ENCODE measurements at regions not wholly inside any gene's neighbourhood (a gene's known extent, or its start where the extent isn't known, plus 50 kb on each side); places are given as distances from the start of the nearest gene placed in this dataset.

- no peak overlapping the region for H3K4me3 Mint-ChIP-seq
- no peak for DNase-seq
- H3K36me3 Mint-ChIP-seq: peaks cover 3 to 11% (median 9%) of the 10 kb centered on the region in 3 donors
- ATAC-seq: no peak
- H3K27ac Mint-ChIP-seq: no peak overlapping the region
- peaks cover 2 to 30% (median 14%) of the 10 kb centered on the region in 9 donors for H3K9me3 Mint-ChIP-seq
- H3K27me3 Mint-ChIP-seq: peaks cover 0 to 7% (median 3%) of the 10 kb centered on the region in 5 donors
- peaks cover 7 to 23% (median 18%) of the 10 kb centered on the region in 4 donors for H3K4me1 Mint-ChIP-seq
- POLR2A ChIA-PET: no interaction called here
These were observed 150.0 kb upstream of the CD180 start for GRCh38 chr5:67346611-67347010.

GRCh38 chr5:67344870-67345269 lies 148.3 kb upstream of the CD180 start:
- H3K27me3 Mint-ChIP-seq: peaks cover 0 to 10% (median 5%) of the 10 kb centered on the region in 5 donors
- no peak overlapping the region for H3K27ac Mint-ChIP-seq
- ATAC-seq: no peak
- no peak overlapping the region for H3K4me3 Mint-ChIP-seq
- DNase-seq: no peak
- peaks cover under 1 to 6% (median 1%) of the 10 kb centered on the region in 4 donors for H3K4me1 Mint-ChIP-seq
- H3K36me3 Mint-ChIP-seq: peaks cover 3 to 11% (median 9%) of the 10 kb centered on the region in 3 donors
- peaks cover 2 to 30% (median 14%) of the 10 kb centered on the region in 9 donors for H3K9me3 Mint-ChIP-seq
- POLR2A ChIA-PET: no interaction called here

GRCh38 chr5:67343835-67344234 lies 147.2 kb upstream of the CD180 start:
- no peak for ATAC-seq
- POLR2A ChIA-PET: interaction anchor here (0.5 kb wide), 1 partner anchor 81 kb away, joined by 6 read pairs; no protein-coding TSS in a partner anchor
- no peak overlapping the region for H3K27ac Mint-ChIP-seq
- no peak for DNase-seq
- peaks cover 0 to 2% (median 0%) of the 10 kb centered on the region in 4 donors for H3K4me1 Mint-ChIP-seq
- H3K27me3 Mint-ChIP-seq: peaks cover 3 to 16% (median 7%) of the 10 kb centered on the region in 5 donors
- no peak overlapping the region for H3K4me3 Mint-ChIP-seq
- H3K36me3 Mint-ChIP-seq: peaks cover 3 to 11% (median 9%) of the 10 kb centered on the region in 3 donors
- H3K9me3 Mint-ChIP-seq: peaks cover 2 to 30% (median 14%) of the 10 kb centered on the region in 9 donors

GRCh38 chr5:67341478-67341877 lies 144.9 kb upstream of the CD180 start:
- peaks cover 0 to 2% (median 0%) of the 10 kb centered on the region in 4 donors for H3K4me1 Mint-ChIP-seq
- peaks cover 3 to 11% (median 9%) of the 10 kb centered on the region in 3 donors for H3K36me3 Mint-ChIP-seq
- DNase-seq (no peak), ATAC-seq (no peak)
- H3K27ac Mint-ChIP-seq: no peak overlapping the region
- H3K27me3 Mint-ChIP-seq: peaks cover 5 to 16% (median 7%) of the 10 kb centered on the region in 5 donors
- POLR2A ChIA-PET: no interaction called here
- no peak overlapping the region for H3K4me3 Mint-ChIP-seq
- peaks cover 2 to 30% (median 14%) of the 10 kb centered on the region in 9 donors for H3K9me3 Mint-ChIP-seq

GRCh38 chr5:67339219-67339767 lies 142.7 kb upstream of the CD180 start:
- no peak overlapping the region for H3K4me3 Mint-ChIP-seq
- POLR2A ChIA-PET: no interaction called here
- H3K27ac Mint-ChIP-seq: peak overlapping the region in 2 of 10 donors; percentile 18

GRCh38 chr5:67338421-67338820 lies 141.8 kb upstream of the CD180 start:
- POLR2A ChIA-PET: no interaction called here
- Mint-ChIP-seq H3K27ac (no peak overlapping the region), H3K27me3 (peaks cover 4 to 15% (median 7%) of the 10 kb centered on the region in 5 donors), H3K36me3 (peaks cover 0 to 4% (median 2%) of the 10 kb centered on the region in 3 donors), H3K4me1 (peaks cover 0 to 2% (median 0%) of the 10 kb centered on the region in 4 donors), H3K9me3 (peaks cover 0 to 5% (median 2%) of the 10 kb centered on the region in 9 donors), H3K4me3 (no peak overlapping the region)
- DNase-seq (no peak), ATAC-seq (no peak)

More at GRCh38 chr5:67339219-67339767, 142.7 kb upstream of the CD180 start:
- ATAC-seq (no peak), DNase-seq (no peak)
- Mint-ChIP-seq H3K4me1 (peaks cover 0 to 2% (median 0%) of the 10 kb centered on the region in 4 donors), H3K9me3 (peaks cover 0 to 14% (median 5%) of the 10 kb centered on the region in 9 donors), H3K27me3 (peaks cover 4 to 16% (median 7%) of the 10 kb centered on the region in 5 donors), H3K36me3 (peaks cover 0 to 4% (median 3%) of the 10 kb centered on the region in 3 donors)

- POLR2A ChIA-PET: no interaction called here
- DNase-seq: no peak
- Mint-ChIP-seq H3K27ac (peak overlapping the region in 1 of 10 donors; percentile 56), H3K27me3 (peaks cover 4 to 14% (median 7%) of the 10 kb centered on the region in 5 donors), H3K4me1 (peaks cover 0 to 2% (median 0%) of the 10 kb centered on the region in 4 donors), H3K36me3 (peaks cover 0 to 4% (median 0%) of the 10 kb centered on the region in 3 donors), H3K4me3 (no peak overlapping the region), H3K9me3 (peaks cover 0 to 5% (median 0%) of the 10 kb centered on the region in 9 donors)
- ATAC-seq: no peak
These were observed 141.2 kb upstream of the CD180 start for GRCh38 chr5:67337751-67338150.

GRCh38 chr5:67335426-67335825 lies 138.8 kb upstream of the CD180 start:
- Mint-ChIP-seq H3K4me1 (no peaks in the 10 kb centered on the region), H3K36me3 (peaks cover 0 to 6% (median 0%) of the 10 kb centered on the region in 3 donors), H3K27ac (no peak overlapping the region), H3K27me3 (peaks cover 2 to 14% (median 5%) of the 10 kb centered on the region in 5 donors), H3K4me3 (no peak overlapping the region), H3K9me3 (peaks cover 0 to 14% (median 4%) of the 10 kb centered on the region in 9 donors)
- POLR2A ChIA-PET: no interaction called here
- DNase-seq (no peak), ATAC-seq (no peak)

- H3K9me3 Mint-ChIP-seq: peaks cover 0 to 14% (median 4%) of the 10 kb centered on the region in 9 donors
- POLR2A ChIA-PET: no interaction called here
- peaks cover 0 to 4% (median 3%) of the 10 kb centered on the region in 5 donors for H3K27me3 Mint-ChIP-seq
These were observed 137.8 kb upstream of the CD180 start for GRCh38 chr5:67334373-67334772.

GRCh38 chr5:67333171-67333570 lies 136.6 kb upstream of the CD180 start:
- Mint-ChIP-seq H3K4me3 (no peak overlapping the region), H3K36me3 (peaks cover 0 to 6% (median 0%) of the 10 kb centered on the region in 3 donors), H3K27me3 (peaks cover 0 to 2% (median 0%) of the 10 kb centered on the region in 5 donors), H3K27ac (no peak overlapping the region), H3K4me1 (no peaks in the 10 kb centered on the region), H3K9me3 (peaks cover 0 to 14% (median 4%) of the 10 kb centered on the region in 9 donors)
- no peak for ATAC-seq
- POLR2A ChIA-PET: no interaction called here
- DNase-seq: no peak

More at GRCh38 chr5:67334373-67334772, 137.8 kb upstream of the CD180 start:
- ATAC-seq (no peak), DNase-seq (no peak)
- Mint-ChIP-seq H3K4me3 (no peak overlapping the region), H3K36me3 (peaks cover 0 to 6% (median 0%) of the 10 kb centered on the region in 3 donors), H3K27ac (no peak overlapping the region), H3K4me1 (no peaks in the 10 kb centered on the region)

- Mint-ChIP-seq H3K27me3 (no peaks in the 10 kb centered on the region), H3K9me3 (peaks cover 0 to 14% (median 4%) of the 10 kb centered on the region in 9 donors), H3K4me1 (no peaks in the 10 kb centered on the region), H3K27ac (no peak overlapping the region), H3K36me3 (peaks cover 0 to 6% (median 0%) of the 10 kb centered on the region in 3 donors), H3K4me3 (no peak overlapping the region)
- POLR2A ChIA-PET: no interaction called here
- DNase-seq (no peak), ATAC-seq (no peak)
These were observed 134.8 kb upstream of the CD180 start for GRCh38 chr5:67331296-67331925.

GRCh38 chr5:67319935-67320725 lies 123.5 kb upstream of the CD180 start:
- no peak overlapping the region for H3K4me3 Mint-ChIP-seq
- H3K36me3 Mint-ChIP-seq: no peaks in the 10 kb centered on the region
- H3K27ac Mint-ChIP-seq: no peak overlapping the region
- POLR2A ChIA-PET: no interaction called here
- DNase-seq (no peak), ATAC-seq (no peak)
- H3K4me1 Mint-ChIP-seq: peaks cover 0 to 9% (median 0%) of the 10 kb centered on the region in 4 donors
- no peaks in the 10 kb centered on the region for H3K27me3 Mint-ChIP-seq
- peaks cover 0 to 1% (median 0%) of the 10 kb centered on the region in 9 donors for H3K9me3 Mint-ChIP-seq
